HG03457 (cell line): ENCODE measurements at regions not wholly inside any gene's neighbourhood (a gene's known extent, or its start where the extent isn't known, plus 50 kb on each side); places are given as distances from the start of the nearest gene placed in this dataset.

Experiments
- ATAC-seq: cut with Tn5 transposase; IDR thresholded peaks from one replicate; pipeline ENCODE4 v1.9.1; 2021; ENCODE audit warnings: moderate number of reproducible peaks; ENCODE audit not compliant: unreplicated experiment

DNA sequence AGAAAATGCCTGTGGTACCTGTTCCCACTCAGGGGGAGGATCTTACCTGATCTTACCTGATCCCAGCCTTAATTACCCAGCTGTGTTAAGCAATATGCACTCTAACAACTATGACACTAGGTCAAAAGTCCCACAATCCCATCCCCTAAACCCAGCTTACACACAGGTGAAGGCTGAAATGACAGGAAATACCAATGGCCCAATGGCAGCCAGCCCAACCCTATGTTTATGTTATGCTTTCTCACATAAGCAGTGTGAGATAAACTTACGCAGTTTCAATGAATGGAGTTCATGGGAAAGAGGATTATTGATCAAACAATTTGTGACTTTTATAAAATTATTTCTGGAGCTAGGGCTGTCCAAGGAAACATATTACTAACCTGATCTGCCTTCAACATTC lies 91.9 kb downstream of the GPAM start:
- no peak for ATAC-seq

DNA sequence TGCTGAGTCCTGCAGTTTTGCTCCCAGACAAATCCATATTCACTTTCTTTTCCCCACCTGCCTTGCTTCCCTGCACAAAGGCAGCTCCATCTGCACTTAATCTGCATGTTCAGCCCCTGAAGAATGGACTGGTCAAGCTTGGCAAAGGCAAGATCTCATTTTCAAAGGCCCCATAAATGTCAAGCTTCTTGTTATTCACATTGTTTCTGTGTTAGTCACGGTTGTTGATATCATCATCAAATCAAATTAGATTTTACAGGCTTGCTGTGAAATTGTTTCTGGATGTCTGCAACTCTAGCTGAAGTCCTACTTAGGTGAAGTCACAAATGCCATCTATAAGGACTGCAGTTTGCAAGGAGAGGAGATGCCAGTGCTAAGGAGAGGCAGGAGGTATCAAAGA lies 91.0 kb downstream of the GPAM start:
- ATAC-seq: no peak

DNA sequence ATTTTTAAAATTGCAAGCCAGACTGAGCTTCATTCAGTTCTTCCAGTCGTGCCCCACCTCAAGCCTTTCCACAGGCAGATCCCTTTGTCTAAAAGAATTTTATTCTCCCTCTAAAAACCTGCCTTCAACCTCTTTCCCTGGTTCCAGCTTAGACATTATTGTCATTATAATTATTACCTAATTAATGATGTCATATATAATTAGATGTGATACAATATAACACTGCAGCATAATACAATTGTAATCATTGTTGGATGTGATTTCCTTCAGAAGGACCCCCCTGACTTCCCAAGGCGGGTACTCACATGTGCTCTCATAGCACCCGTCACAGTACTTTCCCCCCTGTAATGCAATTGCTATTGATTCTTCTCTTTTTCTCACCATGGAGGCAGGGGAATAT lies 88.6 kb downstream of the GPAM start:
- ATAC-seq: no peak

DNA sequence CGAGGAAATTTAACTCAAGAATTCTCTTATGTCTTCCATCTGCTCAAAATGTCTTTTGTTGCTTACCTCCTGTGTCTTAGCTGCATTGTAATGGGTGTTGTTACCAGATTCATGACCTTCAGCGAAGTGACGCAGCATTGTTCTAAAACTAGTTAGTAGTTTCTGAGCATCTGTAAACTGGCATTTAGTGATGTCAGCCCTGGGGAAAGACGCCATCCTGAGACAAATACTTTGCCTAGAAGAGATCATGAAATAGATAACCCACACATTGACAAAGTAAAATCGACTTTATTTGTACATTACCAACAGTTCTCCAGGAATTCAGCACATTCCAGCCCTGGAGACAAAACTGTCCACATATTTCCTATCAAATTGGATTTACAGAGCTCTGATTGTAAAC lies 87.8 kb downstream of the GPAM start:
- ATAC-seq: no peak

DNA sequence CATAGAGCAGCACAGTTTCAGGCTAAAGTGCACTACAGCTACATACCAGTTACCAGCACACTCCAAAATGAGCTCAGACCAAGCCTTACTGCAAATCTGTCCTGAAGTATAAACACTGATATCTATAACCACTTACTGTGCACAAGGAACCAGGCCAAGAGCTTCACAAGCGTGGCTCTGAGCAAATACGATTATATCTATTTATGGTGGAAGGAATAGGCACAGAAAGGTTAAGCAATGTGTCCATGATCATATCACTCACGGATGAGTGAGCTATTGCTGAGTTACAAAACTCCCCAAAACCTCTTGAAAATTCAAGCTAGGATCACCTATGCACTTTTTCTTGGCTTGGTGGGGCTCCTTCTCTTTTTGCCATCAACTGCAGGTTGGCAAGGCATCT lies 84.9 kb downstream of the GPAM start:
- ATAC-seq: no peak
